NB4 (cell line): ENCODE measurements at regions not wholly inside any gene's neighbourhood (a gene's known extent, or its start where the extent isn't known, plus 50 kb on each side); places are given as distances from the start of the nearest gene placed in this dataset.

Experiments used
- DNase-seq: peaks from one replicate; pipeline ENCODE4 v3.0.0; 2010; ENCODE audit warnings: low read depth
- H3K4me3 ChIP-seq: one replicate; pipeline ENCODE4 v1.5.1; 2011; ENCODE audit warnings: mild to moderate bottlenecking, low read depth, low read length, moderate library complexity
- MYC ChIP-seq: IDR thresholded peaks from 2 replicates; pipeline ENCODE4 v1.6.1; 2011; ENCODE audit warnings: low read depth, low read length
- POLR2A ChIP-seq: IDR thresholded peaks from 2 replicates; pipeline ENCODE4 v1.6.1; 2011; ENCODE audit warnings: mild to moderate bottlenecking; ENCODE audit not compliant: insufficient read length; ENCODE audit errors: extremely low read depth
- TF ChIP-seq, protein P1 (sequence below): IDR thresholded peaks from one replicate; pipeline ENCODE4 v1.5.1; 2012; ENCODE audit warnings: low read depth, low read length
- TF ChIP-seq, protein P2 (sequence below): IDR thresholded peaks from 2 replicates; pipeline ENCODE4 v1.6.1; 2011; ENCODE audit warnings: low read depth, low read length

DNA sequence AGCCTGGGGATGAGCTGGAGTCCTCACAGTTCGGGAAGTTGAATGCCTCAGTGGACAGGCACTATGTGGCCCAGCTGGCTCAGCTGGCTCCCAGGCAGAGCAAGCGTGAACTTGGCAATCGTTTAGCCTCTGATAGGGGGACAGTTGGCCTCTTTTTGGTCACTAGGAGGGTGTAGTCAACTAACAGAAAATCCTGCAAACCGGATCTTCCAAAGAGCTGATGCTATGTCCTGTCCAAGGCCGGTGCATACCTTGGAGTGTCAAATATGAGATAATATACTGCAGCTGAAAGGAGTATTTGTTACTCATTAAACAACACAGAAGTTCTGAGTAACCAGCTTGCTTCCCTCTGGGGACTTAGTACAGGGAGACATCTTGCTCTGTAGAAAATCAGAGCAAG is 126.2 kb upstream of the EXOC2 start:
- DNase-seq, result no peak
- TF ChIP-seq MYC (no peak), POLR2A (no peak)
- TF ChIP-seq, protein P1, sequence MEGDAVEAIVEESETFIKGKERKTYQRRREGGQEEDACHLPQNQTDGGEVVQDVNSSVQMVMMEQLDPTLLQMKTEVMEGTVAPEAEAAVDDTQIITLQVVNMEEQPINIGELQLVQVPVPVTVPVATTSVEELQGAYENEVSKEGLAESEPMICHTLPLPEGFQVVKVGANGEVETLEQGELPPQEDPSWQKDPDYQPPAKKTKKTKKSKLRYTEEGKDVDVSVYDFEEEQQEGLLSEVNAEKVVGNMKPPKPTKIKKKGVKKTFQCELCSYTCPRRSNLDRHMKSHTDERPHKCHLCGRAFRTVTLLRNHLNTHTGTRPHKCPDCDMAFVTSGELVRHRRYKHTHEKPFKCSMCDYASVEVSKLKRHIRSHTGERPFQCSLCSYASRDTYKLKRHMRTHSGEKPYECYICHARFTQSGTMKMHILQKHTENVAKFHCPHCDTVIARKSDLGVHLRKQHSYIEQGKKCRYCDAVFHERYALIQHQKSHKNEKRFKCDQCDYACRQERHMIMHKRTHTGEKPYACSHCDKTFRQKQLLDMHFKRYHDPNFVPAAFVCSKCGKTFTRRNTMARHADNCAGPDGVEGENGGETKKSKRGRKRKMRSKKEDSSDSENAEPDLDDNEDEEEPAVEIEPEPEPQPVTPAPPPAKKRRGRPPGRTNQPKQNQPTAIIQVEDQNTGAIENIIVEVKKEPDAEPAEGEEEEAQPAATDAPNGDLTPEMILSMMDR, result no peak
- TF ChIP-seq, protein P2, sequence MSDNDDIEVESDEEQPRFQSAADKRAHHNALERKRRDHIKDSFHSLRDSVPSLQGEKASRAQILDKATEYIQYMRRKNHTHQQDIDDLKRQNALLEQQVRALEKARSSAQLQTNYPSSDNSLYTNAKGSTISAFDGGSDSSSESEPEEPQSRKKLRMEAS, result no peak

DNA sequence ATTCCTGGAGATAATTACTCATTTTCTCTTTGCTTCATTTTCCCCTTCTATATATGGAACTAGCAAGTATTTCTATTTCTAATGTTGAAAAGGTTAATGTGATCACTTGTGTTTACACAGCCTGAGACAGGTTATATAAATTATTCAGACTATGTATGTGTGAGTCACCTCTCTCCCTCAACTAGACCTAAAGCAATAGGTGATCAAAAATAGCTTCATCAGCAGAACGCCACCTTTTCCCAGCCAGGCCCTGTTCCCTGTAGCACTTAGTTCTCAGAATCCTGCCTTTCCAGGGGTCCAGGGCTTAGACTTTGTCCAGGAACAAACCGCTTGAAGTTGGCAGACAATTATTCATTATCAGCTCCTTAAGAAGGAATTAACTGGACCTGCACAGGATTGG is 125.3 kb upstream of the EXOC2 start:
- H3K4me3 ChIP-seq, result no peak overlapping the region

More for the DNA sequence above, 126.2 kb upstream of the EXOC2 start:
- H3K4me3 ChIP-seq, result no peak overlapping the region

GRCh38 chr6:816510-817084 is 123.7 kb upstream of the EXOC2 start:
- H3K4me3 ChIP-seq, result no peak overlapping the region
- DNase-seq, result peak; percentile 93
- TF ChIP-seq POLR2A (no peak), MYC (peak; percentile 66)
- TF ChIP-seq, protein P1, result peak; percentile 6
- TF ChIP-seq, protein P2, result peak; percentile 77

More for the DNA sequence above, 125.3 kb upstream of the EXOC2 start:
- TF ChIP-seq, protein P1, result no peak
- TF ChIP-seq, protein P2, result no peak
- no peak for TF ChIP-seq MYC
- TF ChIP-seq POLR2A, result no peak
- no peak for DNase-seq

GRCh38 chr6:815348-815738 is 122.4 kb upstream of the EXOC2 start:
- no peak for DNase-seq
- no peak overlapping the region for H3K4me3 ChIP-seq
- TF ChIP-seq POLR2A (no peak), MYC (no peak)
- TF ChIP-seq, protein P1, result no peak
- TF ChIP-seq, protein P2, result no peak

DNA sequence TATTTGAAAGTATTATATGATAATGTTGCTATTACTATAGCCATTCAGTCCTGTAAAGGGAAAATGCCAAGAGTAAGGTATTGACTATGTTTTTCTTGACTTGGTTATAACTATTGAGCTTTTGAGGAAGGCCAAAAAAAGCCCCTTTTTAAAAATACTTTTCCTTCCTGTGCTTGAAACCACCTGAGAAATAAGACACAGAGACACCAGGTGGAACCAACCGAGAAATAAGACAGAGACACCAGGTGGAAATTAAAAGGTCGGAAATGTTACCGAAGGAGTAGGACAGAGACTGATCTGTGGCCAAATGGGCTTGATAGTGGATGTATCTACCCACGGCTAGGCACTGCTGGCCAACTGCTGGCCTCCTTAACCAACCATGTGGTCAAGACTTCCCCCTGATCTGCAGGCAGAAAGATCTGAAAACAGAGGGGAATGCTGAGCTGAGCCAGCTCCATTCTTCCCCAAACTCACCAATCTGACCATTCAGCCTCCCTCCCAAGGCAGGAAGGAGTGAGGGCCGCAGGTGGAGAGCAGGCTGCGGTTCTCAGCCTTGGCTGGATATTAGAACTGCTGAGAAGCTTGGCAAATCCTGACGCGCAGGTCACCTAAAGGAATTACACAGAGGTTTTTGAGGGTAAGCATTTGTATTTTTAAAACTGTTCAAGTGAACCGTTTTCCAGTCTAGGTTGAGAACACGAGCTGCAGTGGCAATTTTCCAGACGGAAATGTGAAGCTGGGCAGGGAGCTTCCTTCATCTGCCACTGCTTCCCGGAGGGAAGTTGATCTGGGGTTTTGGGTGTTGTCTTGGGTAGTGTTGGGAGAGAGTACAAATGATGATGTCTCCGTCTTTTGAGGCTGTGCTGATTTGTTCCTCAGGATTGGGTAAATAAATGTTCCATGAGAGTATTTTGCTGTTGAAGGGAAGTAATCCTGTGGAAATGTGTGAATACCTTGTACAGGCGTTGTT is 121.7 kb upstream of the EXOC2 start:
- no peak for DNase-seq
- no peak overlapping the region for H3K4me3 ChIP-seq
- no peak for TF ChIP-seq POLR2A
- TF ChIP-seq, protein P1, result no peak
- TF ChIP-seq MYC, result no peak
- TF ChIP-seq, protein P2, result no peak
